DOHH2 (cell line): ENCODE measurements at regions not wholly inside any gene's neighbourhood (a gene's known extent, or its start where the extent isn't known, plus 50 kb on each side); places are given as distances from the start of the nearest gene placed in this dataset.

Experiments used
- H3F3A ChIP-seq: fragments of 200-600 bp; sonication (generic), shearing (Covaris generic); 2 replicates; pipeline ENCODE4 v1.6.0; 2016; ENCODE audit warnings: antibody characterized with exemption, mild to moderate bottlenecking; ENCODE audit not compliant: control insufficient read depth, insufficient read depth
- H3K27ac ChIP-seq: fragments of 200-600 bp; sonication (generic); 2 replicates; pipeline ENCODE4 v1.5.1; 2014; ENCODE audit warnings: low read depth, mild to moderate bottlenecking, low read length, moderate library complexity
- H3K27me3 ChIP-seq: fragments of 200-600 bp; sonication (generic); 2 replicates; pipeline ENCODE4 v1.6.1; 2014; ENCODE audit warnings: mild to moderate bottlenecking, low read length, mixed read lengths; ENCODE audit not compliant: control insufficient read depth
- H3K36me3 ChIP-seq: fragments of 200-600 bp; sonication (generic); 2 replicates; pipeline ENCODE4 v1.6.1; 2014; ENCODE audit warnings: mild to moderate bottlenecking, low read length, moderate library complexity, mixed read lengths; ENCODE audit not compliant: control insufficient read depth
- H3K4me1 ChIP-seq: fragments of 200-600 bp; sonication (generic); 2 replicates; pipeline ENCODE4 v1.6.1; 2014; ENCODE audit warnings: mild to moderate bottlenecking, low read length, mixed read lengths; ENCODE audit not compliant: control insufficient read depth
- H3K4me2 ChIP-seq: fragments of 200-600 bp; sonication (generic); 2 replicates; pipeline ENCODE4 v1.6.0; 2014; ENCODE audit warnings: mild to moderate bottlenecking, low read length, moderate library complexity
- H3K4me3 ChIP-seq: fragments of 200-600 bp; sonication (generic); 2 replicates; pipeline ENCODE4 v1.5.1; 2014; ENCODE audit warnings: mild to moderate bottlenecking, low read length, mixed read lengths
- H3K79me2 ChIP-seq: fragments of 200-600 bp; sonication (generic); 2 replicates; pipeline ENCODE4 v1.6.1; 2014; ENCODE audit warnings: mild to moderate bottlenecking, low read length, mixed read lengths; ENCODE audit not compliant: control insufficient read depth
- H3K9me2 ChIP-seq: fragments of 200-600 bp; sonication (generic); replicated peaks from 2 replicates; pipeline ENCODE4 v1.6.1; 2014; ENCODE audit warnings: mild to moderate bottlenecking, low read length, mixed read lengths; ENCODE audit not compliant: control insufficient read depth
- H3K9me3 ChIP-seq: fragments of 200-600 bp; sonication (generic); 2 replicates; pipeline ENCODE4 v1.6.1; 2014; ENCODE audit warnings: antibody characterized with exemption, low read length, mixed read lengths; ENCODE audit not compliant: control insufficient read depth, insufficient read depth
- H4K20me1 ChIP-seq: fragments of 200-600 bp; sonication (generic); 2 replicates; pipeline ENCODE4 v1.6.0; 2014; ENCODE audit warnings: low read depth, mild to moderate bottlenecking, antibody characterized with exemption, low read length, moderate library complexity; ENCODE audit not compliant: control insufficient read depth, insufficient read depth
- CTCF ChIP-seq: fragments of 200-600 bp; sonication (generic); IDR thresholded peaks from one replicate; pipeline ENCODE4 v1.5.1; 2014; ENCODE audit warnings: antibody characterized with exemption, mild to moderate bottlenecking, low read depth, low read length; ENCODE audit not compliant: poor library complexity, severe bottlenecking
- EZH2phosphoT487 ChIP-seq: fragments of 200-600 bp; sonication (generic); IDR thresholded peaks from 2 replicates; pipeline ENCODE4 v1.6.1; 2017; ENCODE audit warnings: borderline replicate concordance, mild to moderate bottlenecking, antibody characterized with exemption, low read length, moderate library complexity, mixed read lengths

GRCh38 chr1:143661418-143662101 lies 310.2 kb downstream of the FAM72C start:
- Histone ChIP-seq H3K27me3 (no peaks in the 10 kb centered on the region), H3F3A (no peaks in the 10 kb centered on the region), H3K36me3 (no peaks in the 10 kb centered on the region), H3K9me3 (peaks cover 3% of the 10 kb centered on the region; the same call in 1 of the 2 replicates), H4K20me1 (no peaks in the 10 kb centered on the region), H3K9me2 (no peaks in the 10 kb centered on the region), H3K27ac (no peak overlapping the region), H3K79me2 (no peaks in the 10 kb centered on the region), H3K4me3 (no peak overlapping the region), H3K4me2 (no peak overlapping the region), H3K4me1 (no peaks in the 10 kb centered on the region)
- no peak for TF ChIP-seq CTCF

GRCh38 chr1:143660354-143660941 lies 311.3 kb downstream of the FAM72C start:
- TF ChIP-seq EZH2phosphoT487 (no peak), CTCF (no peak)
- no peaks in the 10 kb centered on the region for H3K36me3 ChIP-seq
- H3F3A ChIP-seq = no peaks in the 10 kb centered on the region
- H3K4me1 ChIP-seq = no peaks in the 10 kb centered on the region
- H3K9me2 ChIP-seq = no peaks in the 10 kb centered on the region
- H3K79me2 ChIP-seq = no peaks in the 10 kb centered on the region
- no peaks in the 10 kb centered on the region for H4K20me1 ChIP-seq
- no peak overlapping the region for H3K27ac ChIP-seq
- no peaks in the 10 kb centered on the region for H3K9me3 ChIP-seq
- H3K4me3 ChIP-seq = no peak overlapping the region
- H3K27me3 ChIP-seq = no peaks in the 10 kb centered on the region
- H3K4me2 ChIP-seq = no peak overlapping the region

GRCh38 chr1:143653429-143653802 lies 318.4 kb downstream of the FAM72C start:
- Histone ChIP-seq H3K4me3 (no peak overlapping the region), H3K9me3 (peaks cover 10% of the 10 kb centered on the region; the same call in 1 of the 2 replicates), H3K4me2 (no peak overlapping the region), H3K9me2 (no peaks in the 10 kb centered on the region), H3K27me3 (no peaks in the 10 kb centered on the region), H3K36me3 (no peaks in the 10 kb centered on the region), H3K27ac (no peak overlapping the region), H3F3A (no peaks in the 10 kb centered on the region), H3K4me1 (no peaks in the 10 kb centered on the region), H3K79me2 (no peaks in the 10 kb centered on the region), H4K20me1 (no peaks in the 10 kb centered on the region)
- TF ChIP-seq EZH2phosphoT487 = no peak
- no peak for TF ChIP-seq CTCF
